ENCODE measurements at regions not wholly inside any gene's neighbourhood (a gene's known extent, or its start where the extent isn't known, plus 50 kb on each side); places are given as distances from the start of the nearest gene placed in this dataset.
"Not testable (repeated sequence)": the region's sequence is repeated elsewhere in the genome, so short reads cannot be mapped to it uniquely, and the experiment has no call there.

DNA sequence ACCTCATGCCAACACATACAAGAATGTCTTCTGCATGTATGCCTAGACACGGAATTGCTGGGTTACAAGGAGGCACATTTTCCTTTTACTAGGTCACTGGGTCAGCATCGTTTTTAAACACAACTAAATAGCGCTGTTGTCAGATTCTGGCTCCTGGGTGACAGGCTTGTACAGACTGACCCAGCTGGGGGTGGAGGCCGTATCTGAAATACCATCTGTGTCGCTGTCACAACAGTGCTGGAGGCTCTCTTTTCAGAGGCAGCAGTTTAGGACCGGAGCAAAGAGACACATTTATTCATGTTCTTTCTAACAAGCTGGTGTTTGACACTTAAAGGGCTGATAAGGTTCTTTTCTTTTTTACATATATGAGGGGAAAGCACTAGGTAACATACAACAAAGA is 403.0 kb upstream of the ASIC2 start:
- DNase-seq (ENCODE audit: low read depth) = no peak

DNA sequence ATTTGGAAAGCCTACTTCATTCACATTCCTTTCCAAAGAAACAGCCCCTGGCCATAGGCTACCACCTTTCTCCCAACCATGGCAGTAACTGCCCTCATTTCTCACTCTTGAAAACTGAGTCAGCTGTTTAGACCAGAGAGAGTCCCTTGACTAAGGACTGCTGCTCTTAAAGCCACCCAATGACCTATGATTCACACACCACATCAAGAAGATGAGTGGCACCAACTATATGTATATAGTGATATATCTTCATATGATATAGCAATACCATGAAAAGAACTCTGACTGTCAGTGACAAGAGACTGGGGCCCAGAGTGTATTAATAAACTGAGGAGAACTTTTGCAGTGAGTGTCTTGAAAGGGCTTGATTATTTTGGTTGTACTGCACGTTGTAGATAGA is 404.5 kb upstream of the ASIC2 start:
- DNase-seq (ENCODE audit: low read depth) = no peak

DNA sequence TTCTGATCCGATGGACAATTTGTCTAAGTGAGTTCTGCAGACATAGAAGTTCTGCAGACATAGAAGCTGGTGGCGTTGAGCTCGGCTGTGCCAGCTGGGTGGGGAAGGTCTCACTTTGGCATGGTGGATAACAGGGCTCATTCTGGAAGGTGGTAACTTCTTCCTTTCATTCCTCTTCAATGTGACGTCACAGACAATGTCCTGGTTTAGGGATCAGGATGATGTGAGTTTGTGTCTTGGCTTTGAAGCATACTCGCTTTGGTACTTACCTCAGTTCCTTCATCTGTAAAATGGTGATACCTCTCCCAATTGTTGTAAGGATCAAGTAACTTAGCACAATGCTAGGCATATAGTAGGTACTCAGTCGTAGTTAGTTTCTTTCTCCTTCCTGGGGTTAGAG is 408.8 kb upstream of the ASIC2 start:
- DNase-seq (ENCODE audit: low read depth) = no peak

DNA sequence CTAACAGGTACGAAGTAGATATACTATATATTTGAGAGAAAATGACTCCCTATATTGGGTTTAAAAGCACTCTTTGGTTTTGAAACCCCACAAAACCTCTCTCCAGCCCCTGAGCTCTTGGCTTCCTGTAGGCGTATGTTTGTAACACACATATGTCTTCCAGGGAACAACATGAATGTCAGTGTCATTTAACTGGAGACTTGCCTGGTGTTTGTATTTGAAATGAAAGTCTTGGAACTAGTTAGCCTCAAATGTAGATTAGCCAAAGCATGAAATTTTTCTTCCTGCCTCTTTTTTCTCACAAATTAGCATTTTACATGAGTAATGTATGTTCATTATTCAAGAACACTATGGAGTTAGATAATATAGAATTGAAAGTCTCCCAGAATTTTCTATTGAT is 411.8 kb upstream of the ASIC2 start:
- DNase-seq (ENCODE audit: low read depth) = no peak

DNA sequence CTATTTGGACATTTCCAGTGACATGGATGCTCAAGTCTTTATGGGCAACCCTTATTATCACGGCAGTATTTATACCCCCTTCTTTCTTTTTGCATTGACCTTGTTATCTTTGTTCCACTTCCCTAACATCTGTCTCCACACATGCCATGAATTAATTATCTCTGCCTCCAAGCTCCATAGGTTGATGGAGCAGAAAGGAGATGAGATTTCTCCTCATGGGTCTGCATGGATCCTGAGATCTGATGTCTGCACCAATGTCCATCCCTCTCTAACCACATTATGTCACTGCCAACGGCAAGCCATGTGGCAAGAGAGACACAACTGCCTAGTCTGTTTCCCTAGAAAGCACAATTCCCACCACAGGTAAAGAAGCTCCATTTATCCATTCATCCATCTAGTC is 416.8 kb upstream of the ASIC2 start:
- no peak for DNase-seq (ENCODE audit: low read depth)

DNA sequence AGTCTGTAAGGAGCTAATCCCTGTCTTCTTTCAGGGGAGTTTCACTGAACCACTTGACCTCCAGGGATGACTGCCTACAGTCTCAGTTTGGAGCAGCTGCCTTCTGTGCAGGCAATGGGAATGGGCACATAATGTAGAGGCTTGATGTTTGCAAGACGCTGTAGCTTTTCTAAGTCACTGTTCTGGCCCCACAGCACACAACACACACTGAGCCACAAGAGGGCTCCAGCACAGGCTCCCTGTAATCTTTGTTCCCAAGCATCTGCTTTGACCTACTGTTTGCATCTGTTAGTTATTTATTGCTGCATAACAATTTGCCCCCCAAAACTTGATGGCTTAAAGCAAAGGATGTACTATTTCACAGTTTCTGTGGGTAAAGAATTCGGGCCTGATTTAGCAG is 419.0 kb upstream of the ASIC2 start:
- DNase-seq (ENCODE audit: low read depth) = no peak

DNA sequence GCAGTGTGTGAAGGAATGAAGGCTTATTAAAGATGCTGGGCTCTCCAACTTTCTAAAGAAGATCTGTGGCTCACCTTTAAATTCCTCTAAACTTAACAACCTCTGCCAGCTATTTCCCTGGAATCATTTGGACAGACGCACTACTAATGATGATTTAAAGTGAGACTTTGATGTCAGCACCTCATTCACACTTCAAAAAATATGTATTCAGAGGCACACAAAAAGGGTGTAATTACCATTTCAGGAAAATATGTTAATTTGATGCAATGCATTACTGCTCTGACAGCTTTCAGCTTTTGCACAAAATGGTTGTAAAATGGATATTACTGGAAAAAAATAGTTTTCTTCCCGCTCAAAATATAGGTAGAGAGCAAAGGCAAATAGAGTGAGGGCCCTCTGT is 423.9 kb upstream of the ASIC2 start:
- DNase-seq (ENCODE audit: low read depth) = no peak

DNA sequence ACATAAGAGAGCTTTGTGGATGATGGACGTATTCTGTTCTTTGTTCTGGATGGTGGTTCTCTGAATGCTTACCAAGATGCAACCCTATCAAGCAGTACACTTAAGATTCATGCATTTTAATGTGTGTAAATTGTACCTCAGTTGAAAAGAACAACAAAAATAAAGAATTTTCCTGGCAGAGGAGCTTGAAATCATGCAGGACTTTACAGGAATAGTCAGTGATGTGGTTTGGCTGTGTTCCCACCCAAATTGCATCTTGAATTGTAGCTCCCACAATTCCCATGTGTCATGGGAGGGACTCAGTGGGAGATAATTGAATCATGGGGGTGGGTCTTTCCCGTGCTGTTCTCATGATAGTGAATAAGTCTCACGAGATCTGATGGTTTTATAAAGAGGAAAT is 430.6 kb upstream of the ASIC2 start:
- not testable (repeated sequence) for DNase-seq (ENCODE audit: low read depth)

DNA sequence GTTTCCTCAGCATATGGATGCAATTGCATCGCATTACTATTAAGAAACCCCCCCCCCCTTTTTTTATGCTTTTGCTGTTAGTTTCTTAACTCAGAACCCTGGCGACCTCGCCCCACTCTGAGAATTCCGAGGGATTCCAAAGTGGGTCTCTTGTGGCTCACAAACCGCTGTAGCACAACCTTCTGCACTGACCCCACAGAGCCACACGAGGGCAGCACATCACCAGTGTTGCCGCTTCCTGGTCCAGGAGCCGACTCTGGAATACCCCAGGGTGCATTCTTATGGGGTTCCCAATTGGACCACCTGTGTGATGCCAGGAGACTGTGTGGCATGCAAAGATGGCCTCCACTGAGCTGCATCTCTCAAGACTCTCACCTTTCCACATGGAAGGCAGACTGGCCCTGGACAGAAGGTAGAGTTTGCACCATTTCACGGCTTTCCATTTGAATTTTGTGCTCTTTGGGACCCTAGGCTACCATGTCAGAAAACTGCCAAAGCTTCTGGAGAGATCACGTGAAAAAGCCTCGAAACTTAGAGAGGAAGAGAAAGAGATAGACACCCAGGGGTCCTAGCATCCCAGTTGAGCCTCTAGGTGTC is 432.7 kb upstream of the ASIC2 start:
- DNase-seq (ENCODE audit: low read depth) = no peak

DNA sequence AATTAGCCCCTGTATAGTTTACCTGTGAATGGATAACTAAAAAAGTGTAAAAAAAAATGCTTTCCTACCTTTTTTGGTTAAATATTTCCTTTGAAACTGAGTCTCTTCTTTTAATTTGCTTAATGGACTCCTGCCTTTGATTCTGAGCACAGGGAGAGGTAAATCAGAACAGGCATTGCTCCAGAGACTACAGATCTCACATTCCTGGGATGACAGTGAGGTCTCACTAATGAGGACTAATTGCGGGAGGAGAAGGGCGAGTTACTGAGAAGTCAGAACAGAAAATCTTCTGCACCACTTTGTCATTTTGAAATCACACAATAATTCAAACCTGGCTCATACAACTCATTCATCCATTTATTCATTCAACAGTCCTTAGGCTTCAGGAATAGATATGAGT is 437.0 kb upstream of the ASIC2 start:
- no peak for DNase-seq (ENCODE audit: low read depth)

DNA sequence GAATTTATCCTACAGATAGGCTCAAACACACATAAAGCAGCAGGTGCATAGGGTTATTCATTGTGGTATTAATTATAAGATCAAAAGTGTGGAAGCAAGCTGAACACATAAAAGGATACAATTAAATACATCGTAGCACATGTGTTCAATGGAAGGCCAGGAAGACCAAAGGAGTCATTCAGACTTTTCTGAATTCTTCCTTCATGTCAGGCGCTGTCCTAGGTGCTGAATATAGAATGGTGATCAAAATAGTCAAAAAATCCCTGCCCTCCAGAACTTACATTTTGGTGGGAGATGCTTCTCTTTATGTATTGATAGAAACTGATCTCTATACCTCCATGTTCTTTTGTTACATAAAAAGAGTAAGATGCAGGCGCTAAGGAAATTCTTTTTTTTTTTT is 439.0 kb upstream of the ASIC2 start:
- DNase-seq (ENCODE audit: low read depth) = no peak

DNA sequence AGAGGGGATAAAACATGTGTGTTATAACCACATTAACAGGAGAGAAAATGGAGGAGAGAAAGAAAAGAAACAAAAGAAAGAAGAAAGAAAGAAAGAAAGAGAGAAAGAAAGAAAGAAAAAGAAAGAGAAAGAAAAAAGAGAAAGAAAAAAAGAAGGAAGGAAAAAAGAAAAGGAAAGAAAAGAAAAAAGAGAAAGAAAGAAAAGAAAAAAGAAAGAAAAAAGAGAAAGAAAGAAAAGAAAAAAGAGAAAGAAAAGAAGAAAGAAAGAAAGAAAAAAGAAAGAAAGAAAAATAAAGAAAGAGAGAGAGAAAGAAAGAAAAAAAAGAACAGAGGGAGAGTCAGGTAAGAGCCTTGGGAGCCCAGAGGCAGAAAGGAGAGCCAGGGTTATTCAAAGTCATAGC is 446.6 kb upstream of the ASIC2 start:
- no peak for DNase-seq (ENCODE audit: low read depth)

DNA sequence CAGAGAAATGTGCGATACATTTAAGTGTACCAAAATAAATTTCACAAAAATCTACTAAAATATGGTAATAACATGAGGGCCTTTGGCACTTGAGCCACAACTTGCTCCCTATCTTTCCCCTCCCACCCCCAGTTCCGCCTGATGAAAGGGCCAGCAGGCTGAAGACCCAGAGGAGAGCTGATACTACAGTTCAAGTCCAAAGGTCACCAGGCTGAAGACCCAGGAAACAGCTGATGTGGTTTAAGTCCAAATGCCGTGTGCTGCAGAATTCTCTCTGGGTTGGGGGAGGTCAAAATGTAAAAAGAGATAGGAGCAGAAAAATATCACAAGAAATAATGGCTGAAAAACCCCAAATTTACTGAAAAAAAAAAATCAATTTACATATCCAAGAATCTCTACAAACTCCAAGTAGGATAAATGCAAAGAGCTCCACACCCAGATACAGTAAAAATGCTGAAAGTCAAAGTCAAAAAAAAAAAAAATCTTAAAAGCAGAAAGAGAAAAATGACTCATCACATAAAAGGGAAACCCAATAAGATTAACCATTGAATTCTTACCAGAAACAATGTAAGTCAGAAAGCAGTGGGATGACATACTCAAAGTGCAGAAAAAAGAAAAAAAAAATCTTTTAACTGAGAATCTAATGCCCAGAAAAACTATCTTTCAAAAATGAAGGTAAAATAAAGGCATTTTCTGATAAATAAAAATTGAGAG is 452.1 kb upstream of the ASIC2 start:
- no peak for DNase-seq (ENCODE audit: low read depth)

DNA sequence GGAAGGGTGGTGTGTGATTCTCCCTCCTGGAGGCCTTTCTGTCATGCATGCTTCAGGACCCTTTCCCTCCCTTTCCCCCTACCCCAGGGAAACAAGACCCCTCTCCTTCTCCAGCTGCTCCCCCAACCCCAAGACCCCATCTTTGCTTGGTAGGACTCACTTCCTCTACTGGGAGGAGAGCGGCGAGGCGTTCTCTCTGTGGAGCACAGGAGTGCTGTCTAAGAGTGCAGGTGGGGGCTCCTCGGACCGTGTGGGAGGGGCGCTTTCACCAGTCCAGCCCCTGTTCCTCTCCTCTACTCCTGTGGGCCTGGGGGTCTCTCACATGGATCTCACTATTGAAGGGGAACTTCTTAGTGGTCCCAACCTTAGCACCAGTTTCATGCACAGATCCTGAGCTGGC is 456.1 kb upstream of the ASIC2 start:
- no peak for DNase-seq (ENCODE audit: low read depth)

DNA sequence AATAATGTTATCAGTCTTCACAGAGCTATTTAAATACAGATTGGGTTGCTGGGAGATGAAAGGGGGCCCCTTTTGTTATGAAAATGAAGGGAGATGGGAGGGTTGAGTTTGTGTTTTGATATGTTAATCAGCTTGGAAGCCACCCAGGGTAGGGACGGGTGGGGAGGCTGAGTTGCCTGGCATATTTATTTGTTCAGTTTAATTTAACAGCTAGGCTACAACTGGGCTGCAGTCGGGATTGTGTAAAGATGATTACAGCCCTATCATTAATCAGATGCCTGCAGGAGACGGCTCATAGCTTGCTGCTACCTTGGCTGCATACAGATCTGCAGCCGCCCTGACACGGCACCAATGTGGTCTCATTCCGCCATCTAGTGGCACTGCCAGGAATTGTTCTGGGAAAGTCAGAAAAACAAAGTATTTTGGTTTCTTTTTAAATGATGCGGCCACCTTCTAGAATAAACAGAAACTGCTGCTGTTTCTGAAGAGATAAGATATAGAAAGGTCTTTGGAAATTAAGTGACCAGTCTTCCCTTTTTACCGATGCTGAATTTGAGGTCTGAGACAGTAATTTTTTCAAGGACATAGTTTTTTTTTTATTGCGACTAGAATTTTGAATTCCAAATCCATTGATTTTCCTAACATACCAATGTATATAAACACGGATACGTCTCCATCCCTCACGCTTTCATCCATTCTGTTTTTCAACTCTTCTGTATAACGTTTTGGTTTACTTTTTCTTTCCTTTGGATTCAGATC is 458.0 kb upstream of the ASIC2 start:
- DNase-seq (ENCODE audit: low read depth) = peak; percentile 21

DNA sequence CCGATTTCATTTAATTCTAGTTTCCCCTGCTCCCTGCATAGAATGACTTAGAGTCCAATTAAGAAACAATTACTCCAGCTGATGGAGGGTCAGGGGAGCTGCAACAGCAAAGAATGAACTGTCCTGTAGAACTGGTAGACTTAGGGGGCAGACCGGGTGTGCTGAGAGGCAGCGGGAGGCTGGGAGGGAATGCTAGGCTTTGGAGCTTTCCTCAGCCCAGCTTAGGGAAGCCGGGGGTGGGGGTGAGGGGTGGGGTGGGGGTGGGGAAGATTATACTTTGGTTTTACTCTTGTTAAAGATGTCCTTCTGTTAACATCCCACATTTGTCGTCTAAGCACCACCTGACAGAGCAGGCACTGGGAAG is 458.6 kb upstream of the ASIC2 start:
- no peak for DNase-seq (ENCODE audit: low read depth)

DNA sequence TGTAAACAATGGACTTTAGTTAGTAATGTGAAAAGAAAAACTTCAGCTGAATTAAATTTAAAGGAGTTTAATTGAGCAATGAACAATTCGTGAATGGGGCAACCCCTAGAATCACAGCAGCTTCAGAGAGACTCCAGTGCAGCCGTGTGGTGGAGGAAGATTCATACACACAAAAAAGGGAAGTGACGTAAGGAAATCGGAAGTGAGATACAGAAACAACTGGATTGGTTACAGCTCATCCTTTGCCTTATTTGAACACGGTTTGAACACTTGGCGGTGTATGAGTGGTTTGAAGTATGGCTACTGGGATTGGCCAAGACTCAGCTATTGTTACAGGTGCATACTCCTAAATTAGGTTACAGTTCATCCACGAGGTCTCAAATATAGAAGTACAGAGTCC is 460.4 kb upstream of the ASIC2 start:
- DNase-seq (ENCODE audit: low read depth) = no peak

DNA sequence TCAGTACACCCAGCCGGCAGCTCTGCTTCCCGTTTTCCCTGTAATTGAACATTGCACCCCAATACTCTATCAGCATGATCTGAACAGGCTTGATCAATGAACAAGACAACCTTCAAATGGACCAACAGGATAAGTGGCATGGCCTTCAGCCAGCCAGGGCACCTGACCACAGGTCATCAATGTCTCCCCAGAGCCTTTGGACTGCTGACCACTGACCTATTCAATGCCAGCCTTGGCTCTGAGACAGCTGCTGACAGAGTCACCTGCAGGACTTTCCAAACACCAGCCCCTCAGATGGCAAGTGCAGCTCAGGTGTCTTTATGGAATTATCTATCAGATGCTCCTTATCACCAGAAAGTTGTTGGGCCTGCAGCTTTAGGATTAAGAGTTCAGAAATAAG is 462.9 kb upstream of the ASIC2 start:
- no peak for DNase-seq (ENCODE audit: low read depth)

DNA sequence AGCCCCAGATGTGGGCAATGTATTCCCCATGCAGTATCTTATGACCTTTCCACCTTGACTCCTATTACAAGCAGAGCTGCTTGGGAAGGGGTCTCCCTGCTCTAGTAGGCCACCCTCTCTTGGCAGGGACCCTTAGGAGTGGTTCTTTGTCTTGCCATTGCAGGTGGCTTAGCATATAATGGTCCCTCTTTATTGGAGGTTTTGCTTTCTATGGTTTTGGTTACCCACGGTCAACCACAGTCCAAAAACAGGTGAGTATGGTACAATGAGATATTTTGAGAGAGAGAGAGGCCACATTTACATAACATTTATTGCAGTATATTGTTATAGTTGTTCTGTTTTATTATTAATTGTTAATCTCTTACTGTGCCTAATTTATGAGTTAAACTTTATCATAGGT is 472.8 kb upstream of the ASIC2 start:
- no peak for DNase-seq (ENCODE audit: low read depth)

DNA sequence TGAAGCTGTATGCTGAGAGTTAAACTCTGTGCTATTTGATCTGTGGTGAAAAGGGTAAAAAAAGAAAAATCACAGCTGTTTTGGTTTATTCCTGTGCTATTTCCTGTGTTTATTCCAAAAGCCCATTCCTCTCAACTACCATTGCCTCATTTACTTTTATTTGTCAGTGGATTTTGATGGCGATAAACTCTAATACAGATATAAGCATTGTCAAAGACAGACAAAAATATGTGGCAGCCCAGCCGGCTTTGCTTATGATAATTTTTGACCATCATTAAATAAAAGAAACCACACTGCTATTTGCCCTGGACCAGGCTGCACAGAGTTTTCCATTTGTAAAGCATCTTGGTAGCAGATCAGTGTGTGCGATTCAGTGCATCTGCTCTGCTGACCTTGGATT is 473.6 kb upstream of the ASIC2 start:
- DNase-seq (ENCODE audit: low read depth) = no peak

DNA sequence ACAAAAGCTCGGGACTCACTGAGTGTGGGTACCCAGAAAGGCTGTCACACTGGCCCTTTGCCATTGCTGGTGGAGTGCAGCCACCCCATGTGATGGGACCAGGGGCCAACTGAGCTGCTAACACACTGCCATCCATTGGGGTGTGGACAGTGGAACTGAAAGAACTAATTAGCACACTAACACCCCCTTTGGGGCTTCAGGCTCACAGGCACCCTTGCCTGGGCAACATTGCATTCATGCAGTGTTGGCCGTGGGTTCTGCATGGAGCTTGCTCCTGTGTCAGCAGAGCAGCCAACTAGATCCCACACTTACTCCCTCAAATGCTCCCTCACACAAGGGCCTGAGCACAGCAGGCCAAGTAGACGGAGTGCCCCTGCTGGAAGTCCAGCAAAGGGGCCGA is 476.0 kb upstream of the ASIC2 start:
- DNase-seq (ENCODE audit: low read depth) = no peak

DNA sequence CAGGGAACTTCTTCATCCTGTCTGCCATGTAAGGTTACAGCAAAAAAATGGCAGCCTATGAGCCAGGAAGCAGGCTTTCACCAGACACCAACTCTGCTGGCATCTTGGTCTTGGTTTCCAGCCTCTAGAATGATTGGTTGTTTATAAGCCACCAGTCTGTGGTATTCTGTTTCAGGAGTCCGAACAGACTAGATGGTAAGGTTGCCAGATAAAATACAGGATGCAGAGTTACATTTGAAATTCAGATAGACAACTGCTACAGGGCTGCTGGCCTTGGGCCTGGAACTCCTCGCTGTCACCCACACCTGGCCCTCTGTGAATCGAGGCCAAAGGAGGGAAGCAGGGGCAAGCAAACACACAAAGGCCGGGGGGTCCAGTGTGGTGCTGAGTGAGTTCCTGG is 478.8 kb upstream of the CCL2 start:
- no peak for DNase-seq (ENCODE audit: low read depth)

DNA sequence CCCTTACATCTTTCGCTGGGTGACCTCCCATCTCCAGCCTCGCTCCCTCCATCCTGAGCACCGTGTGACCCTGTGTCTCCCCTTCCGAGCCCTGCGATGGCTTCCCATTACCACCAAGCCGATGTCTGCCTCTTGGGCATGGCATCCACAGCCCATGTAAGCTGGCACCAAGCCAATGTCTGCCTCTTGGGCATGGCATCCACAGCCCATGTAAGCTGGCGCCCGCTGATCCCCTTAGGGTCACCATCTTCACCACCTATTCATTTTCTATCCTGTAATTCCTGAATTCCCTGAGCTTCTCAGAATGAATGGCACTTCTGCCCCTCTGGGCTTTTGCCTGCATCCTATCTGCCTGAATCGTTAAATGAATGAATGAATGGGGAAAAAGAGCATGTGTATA is 478.2 kb upstream of the CCL2 start:
- DNase-seq (ENCODE audit: low read depth) = no peak

DNA sequence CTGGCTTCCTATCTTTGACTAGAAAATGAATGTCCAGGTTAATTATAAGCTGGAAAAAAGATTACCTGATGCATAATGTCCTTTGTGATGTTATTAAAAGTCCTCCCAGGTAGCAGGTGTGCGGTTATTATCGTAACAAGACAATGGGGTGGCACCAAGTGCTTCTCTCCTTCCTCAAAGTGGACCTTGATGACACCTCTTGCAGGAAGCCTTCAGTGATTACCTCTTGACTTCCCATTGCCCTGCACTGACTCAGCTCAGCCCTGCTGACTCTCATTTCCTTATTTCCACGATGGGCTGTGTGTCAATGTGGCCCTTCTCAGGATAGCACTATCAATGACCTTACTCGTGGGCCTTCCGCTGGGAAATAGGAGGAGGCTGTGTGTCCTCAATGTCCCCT is 477.4 kb upstream of the CCL2 start:
- no peak for DNase-seq (ENCODE audit: low read depth)

Data from fibroblast of the conjunctiva (primary cell).